K562 (cell line): ENCODE measurements at regions not wholly inside any gene's neighbourhood (a gene's known extent, or its start where the extent isn't known, plus 50 kb on each side); places are given as distances from the start of the nearest gene placed in this dataset.
"Not testable (repeated sequence)": the region's sequence is repeated elsewhere in the genome, so short reads cannot be mapped to it uniquely, and the experiment has no call there.

Experiments used
- EP300 ChIP-seq: IDR thresholded peaks from 2 replicates; pipeline ENCODE4 v1.6.1; 2012; ENCODE audit warnings: low read length, improper control_type of control experiment
- NFIC ChIP-seq: fragments of 450-650 bp; IDR thresholded peaks from 2 replicates; pipeline ENCODE4 v1.6.1; 2017; ENCODE audit warnings: mild to moderate bottlenecking, inconsistent platforms
- POLR2A ChIP-seq: fragments of 450-650 bp; conservative IDR thresholded peaks from 2 replicates; pipeline ENCODE4 v1.6.1; 2016
- TF ChIP-seq, protein P1 (sequence below): fragments of 450-650 bp; IDR thresholded peaks from 2 replicates; pipeline ENCODE4 v1.6.1; 2017; ENCODE audit warnings: mild to moderate bottlenecking, moderate library complexity

- not testable (repeated sequence) for TF ChIP-seq POLR2A, EP300, NFIC
- TF ChIP-seq, protein P1, sequence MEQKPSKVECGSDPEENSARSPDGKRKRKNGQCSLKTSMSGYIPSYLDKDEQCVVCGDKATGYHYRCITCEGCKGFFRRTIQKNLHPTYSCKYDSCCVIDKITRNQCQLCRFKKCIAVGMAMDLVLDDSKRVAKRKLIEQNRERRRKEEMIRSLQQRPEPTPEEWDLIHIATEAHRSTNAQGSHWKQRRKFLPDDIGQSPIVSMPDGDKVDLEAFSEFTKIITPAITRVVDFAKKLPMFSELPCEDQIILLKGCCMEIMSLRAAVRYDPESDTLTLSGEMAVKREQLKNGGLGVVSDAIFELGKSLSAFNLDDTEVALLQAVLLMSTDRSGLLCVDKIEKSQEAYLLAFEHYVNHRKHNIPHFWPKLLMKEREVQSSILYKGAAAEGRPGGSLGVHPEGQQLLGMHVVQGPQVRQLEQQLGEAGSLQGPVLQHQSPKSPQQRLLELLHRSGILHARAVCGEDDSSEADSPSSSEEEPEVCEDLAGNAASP: not testable (repeated sequence)
Measured at GRCh38 chr7:67642542-67642941, 645.9 kb downstream of the TYW1 start.
